Liver (tissue), 8 donors: ENCODE measurements at regions not wholly inside any gene's neighbourhood (a gene's known extent, or its start where the extent isn't known, plus 50 kb on each side); places are given as distances from the start of the nearest gene placed in this dataset.

ENCODE experiments used
- DNase-seq: peaks from one replicate; pipeline ENCODE4 v3.0.0-alpha.2; 2017; ENCODE audit warnings: low spot score
- H3K27ac ChIP-seq, 2 donors: one replicate each; pipeline ENCODE4 v1.7.0; 2013; ENCODE audit warnings: inconsistent platforms in 2 of 2, low read length in 2 of 2, control low read depth in 1 of 2, low read depth in 1 of 2, mild to moderate bottlenecking in 1 of 2
- H3K27me3 ChIP-seq, 4 donors: one replicate each; pipeline versions ENCODE4 v1.6.1 to v1.7.0; 2013; ENCODE audit warnings: low read length in 3 of 4, inconsistent platforms in 1 of 4, mild to moderate bottlenecking in 1 of 4, moderate library complexity in 1 of 4; ENCODE audit not compliant: control insufficient read depth in 4 of 4, insufficient read depth in 4 of 4
- H3K36me3 ChIP-seq, 4 donors: one replicate each; pipeline versions ENCODE4 v1.6.1 to v1.7.0; 2013; ENCODE audit warnings: low read length in 3 of 4, mild to moderate bottlenecking in 3 of 4, low read depth in 1 of 4, moderate library complexity in 1 of 4; ENCODE audit not compliant: control insufficient read depth in 4 of 4, insufficient read depth in 3 of 4
- H3K4me1 ChIP-seq, 4 donors: one replicate each; pipeline versions ENCODE4 v1.6.1 to v1.7.0; 2013; ENCODE audit warnings: low read length in 3 of 4, mild to moderate bottlenecking in 3 of 4, moderate library complexity in 1 of 4; ENCODE audit not compliant: control insufficient read depth in 4 of 4, insufficient read depth in 4 of 4
- H3K4me3 ChIP-seq, 3 donors: one replicate each; pipeline versions ENCODE4 v1.6.1 to v1.7.0; 2013; ENCODE audit warnings: low read length in 3 of 3, control low read depth in 1 of 3, low read depth in 1 of 3, mild to moderate bottlenecking in 1 of 3
- H3K9ac ChIP-seq, 2 donors: one replicate each; pipeline ENCODE4 v1.7.0; 2013; ENCODE audit warnings: low read length in 2 of 2, mild to moderate bottlenecking in 2 of 2, moderate library complexity in 2 of 2, control low read depth in 1 of 2, low read depth in 1 of 2
- H3K9me3 ChIP-seq, 4 donors: one replicate each; pipeline versions ENCODE4 v1.6.1 to v1.7.0; 2013; ENCODE audit warnings: low read length in 3 of 4; ENCODE audit not compliant: control insufficient read depth in 4 of 4
- ATF3 ChIP-seq: IDR thresholded peaks from 2 replicates; pipeline ENCODE4 v1.6.1; 2016; ENCODE audit warnings: antibody characterized with exemption
- CTCF ChIP-seq: fragments of 150-350 bp; IDR thresholded peaks from 2 replicates; pipeline ENCODE4 v1.5.1; 2017; ENCODE audit warnings: improper control_type of control experiment, low read depth, low read length; ENCODE audit not compliant: missing input control
- EGR1 ChIP-seq, 2 donors: IDR thresholded peaks; 2 replicates each; pipeline ENCODE4 v1.6.1; 2016 to 2018; ENCODE audit warnings: antibody characterized with exemption in 2 of 2, low read depth in 2 of 2
- FOXA1 ChIP-seq: IDR thresholded peaks from 2 replicates; pipeline ENCODE4 v1.6.1; 2016; ENCODE audit warnings: antibody characterized with exemption
- FOXA2 ChIP-seq: IDR thresholded peaks from 2 replicates; pipeline ENCODE4 v1.6.1; 2016; ENCODE audit warnings: antibody characterized with exemption
- GABPA ChIP-seq, 2 donors: IDR thresholded peaks in 1 of 2; conservative IDR thresholded peaks in 1 of 2; 2 replicates each; pipeline ENCODE4 v1.6.1; 2016; ENCODE audit warnings: antibody characterized with exemption in 2 of 2, mild to moderate bottlenecking in 1 of 2, moderate library complexity in 1 of 2
- HNF4A ChIP-seq, 2 donors: conservative IDR thresholded peaks; 2 replicates each; pipeline ENCODE4 v1.6.1; 2016; ENCODE audit warnings: antibody characterized with exemption in 2 of 2, mild to moderate bottlenecking in 2 of 2
- HNF4G ChIP-seq: IDR thresholded peaks from 2 replicates; pipeline ENCODE4 v1.6.1; 2016; ENCODE audit warnings: antibody characterized with exemption
- JUND ChIP-seq, 2 donors: IDR thresholded peaks; 2 replicates each; pipeline ENCODE4 v1.6.1; 2016; ENCODE audit warnings: antibody characterized with exemption in 2 of 2
- MAX ChIP-seq: IDR thresholded peaks from 2 replicates; pipeline ENCODE4 v1.6.1; 2016; ENCODE audit warnings: antibody characterized with exemption
- NR2F2 ChIP-seq: IDR thresholded peaks from 2 replicates; pipeline ENCODE4 v1.6.1; 2016; ENCODE audit warnings: antibody characterized with exemption
- RAD21 ChIP-seq, 2 donors: IDR thresholded peaks; 2 replicates each; pipeline ENCODE4 v1.6.1; 2016; ENCODE audit warnings: antibody characterized with exemption in 2 of 2, mild to moderate bottlenecking in 2 of 2
- RXRA ChIP-seq, 2 donors: IDR thresholded peaks; 2 replicates each; pipeline ENCODE4 v1.6.1; 2017 to 2018; ENCODE audit warnings: antibody characterized with exemption in 2 of 2, mild to moderate bottlenecking in 1 of 2
- SP1 ChIP-seq: IDR thresholded peaks from 2 replicates; pipeline ENCODE4 v1.6.1; 2018; ENCODE audit warnings: antibody characterized with exemption, mild to moderate bottlenecking
- TAF1 ChIP-seq: conservative IDR thresholded peaks from 2 replicates; pipeline ENCODE4 v1.6.1; 2016; ENCODE audit warnings: antibody characterized with exemption, mild to moderate bottlenecking
- YY1 ChIP-seq: IDR thresholded peaks from 2 replicates; pipeline ENCODE4 v1.6.1; 2016; ENCODE audit warnings: antibody characterized with exemption, mild to moderate bottlenecking
- ZBTB33 ChIP-seq: IDR thresholded peaks from 2 replicates; pipeline ENCODE4 v1.6.1; 2016; ENCODE audit warnings: antibody characterized with exemption
- WGBS: extraction: QIAGEN DNeasy Blood & Tissue Kit; methylation state at CpG from one replicate; pipeline ENCODE4 v1.1.7; 2013; 5-methylcytosine and 5-hydroxymethylcytosine counted together
- donor health status: healthy.
- donor health status: healthy.
- donor health status: healthy.
- donor health status: healthy.
- donor health status: healthy.

GRCh38 chr7:36021917-36022550 lies 131.0 kb upstream of the EEPD1 start (continued):
- TF ChIP-seq CTCF: no peak

- Histone ChIP-seq H3K9ac (no peak overlapping the region), H3K27ac (no peak overlapping the region), H3K27me3 (no peaks in the 10 kb centered on the region), H3K9me3 (no peaks in the 10 kb centered on the region), H3K4me3 (no peak overlapping the region), H3K36me3 (no peaks in the 10 kb centered on the region), H3K4me1 (no peaks in the 10 kb centered on the region)
- no peak for DNase-seq
- TF ChIP-seq MAX (no peak), RAD21 (IDR thresholded peaks at IDR 0.05) (no peak), ATF3 (no peak), RXRA (IDR thresholded peaks at IDR 0.05) (no peak), JUND (IDR thresholded peaks at IDR 0.05) (no peak), HNF4A (conservative IDR thresholded peaks at IDR 0.05) (no peak), HNF4G (no peak), FOXA1 (no peak), NR2F2 (no peak), EGR1 (IDR thresholded peaks at IDR 0.05; ENCODE audit: low read depth in 2 of 2) (no peak)
- 82% methylated on average over 2 of the region's 2 CpGs for WGBS
Observed at GRCh38 chr7:36023033-36023560, 130.0 kb upstream of the EEPD1 start.

GRCh38 chr7:36025190-36025589 lies 127.9 kb upstream of the EEPD1 start:
- WGBS: 85% methylated on average over 4 of the region's 4 CpGs

More at GRCh38 chr7:36025190-36025589, 127.9 kb upstream of the EEPD1 start:
- Histone ChIP-seq H3K9ac (no peak overlapping the region), H3K27ac (no peak overlapping the region), H3K4me1 (no peaks in the 10 kb centered on the region), H3K36me3 (no peaks in the 10 kb centered on the region), H3K4me3 (no peak overlapping the region), H3K9me3 (no peaks in the 10 kb centered on the region), H3K27me3 (no peaks in the 10 kb centered on the region)
- TF ChIP-seq ATF3: no peak
- TF ChIP-seq RAD21 (IDR thresholded peaks at IDR 0.05): no peak
- no peak for TF ChIP-seq TAF1
- no peak for TF ChIP-seq HNF4A (conservative IDR thresholded peaks at IDR 0.05)
- TF ChIP-seq EGR1 (IDR thresholded peaks at IDR 0.05; ENCODE audit: low read depth in 2 of 2): no peak
- no peak for TF ChIP-seq HNF4G
- TF ChIP-seq YY1: no peak
- TF ChIP-seq ZBTB33: no peak
- no peak for TF ChIP-seq GABPA (IDR thresholded peaks at IDR 0.05 in 1 of 2, conservative IDR thresholded peaks at IDR 0.05 in 1 of 2)
- no peak for TF ChIP-seq MAX
- no peak for TF ChIP-seq FOXA2
- no peak for TF ChIP-seq SP1
- no peak for TF ChIP-seq JUND (IDR thresholded peaks at IDR 0.05)
- no peak for TF ChIP-seq RXRA (IDR thresholded peaks at IDR 0.05)
- no peak for TF ChIP-seq CTCF
- no peak for DNase-seq
